BLaER1 treated with 17β-estradiol and CSF1 and Interleukin-3, amounts not matched to agents 10 nM and 100 nM (cell line): ENCODE measurements at regions not wholly inside any gene's neighbourhood (a gene's known extent, or its start where the extent isn't known, plus 50 kb on each side); places are given as distances from the start of the nearest gene placed in this dataset.

Experiments used
- H3K27ac ChIP-seq, 11 experiments: shearing (Covaris generic); formaldehyde crosslinking; 2 replicates each; pipeline ENCODE4 v1.8.1; 2022
- H3K27me3 ChIP-seq, 11 experiments: shearing (Covaris generic); formaldehyde crosslinking; 2 replicates each; pipeline ENCODE4 v1.8.1; 2022
- H3K36me3 ChIP-seq, 11 experiments: shearing (Covaris generic); formaldehyde crosslinking; 2 replicates each; pipeline ENCODE4 v1.8.1; 2022
- H3K4me1 ChIP-seq, 10 experiments: shearing (Covaris generic); formaldehyde crosslinking; 2 replicates each; pipeline ENCODE4 v1.8.1; 2022
- H3K4me2 ChIP-seq, 11 experiments: shearing (Covaris generic); formaldehyde crosslinking; 2 replicates each; pipeline ENCODE4 v1.8.1; 2022
- H3K4me3 ChIP-seq, 10 experiments: shearing (Covaris generic); formaldehyde crosslinking; 2 replicates each; pipeline ENCODE4 v1.8.1; 2022
- H3K9ac ChIP-seq, 11 experiments: shearing (Covaris generic); formaldehyde crosslinking; 2 replicates each; pipeline ENCODE4 v1.8.1; 2022
- H3K9me3 ChIP-seq, 11 experiments: shearing (Covaris generic); formaldehyde crosslinking; replicated peaks in 1 of 11; 2 replicates each; pipeline ENCODE4 v1.8.1; 2022
- H4K20me1 ChIP-seq, 11 experiments: shearing (Covaris generic); formaldehyde crosslinking; 2 replicates each; pipeline ENCODE4 v1.8.1; 2022
- Cebpa-rat ChIP-seq, 11 experiments: shearing (Covaris generic); IDR thresholded peaks; 2 replicates each; pipeline ENCODE4 v1.8.1; 2022

DNA sequence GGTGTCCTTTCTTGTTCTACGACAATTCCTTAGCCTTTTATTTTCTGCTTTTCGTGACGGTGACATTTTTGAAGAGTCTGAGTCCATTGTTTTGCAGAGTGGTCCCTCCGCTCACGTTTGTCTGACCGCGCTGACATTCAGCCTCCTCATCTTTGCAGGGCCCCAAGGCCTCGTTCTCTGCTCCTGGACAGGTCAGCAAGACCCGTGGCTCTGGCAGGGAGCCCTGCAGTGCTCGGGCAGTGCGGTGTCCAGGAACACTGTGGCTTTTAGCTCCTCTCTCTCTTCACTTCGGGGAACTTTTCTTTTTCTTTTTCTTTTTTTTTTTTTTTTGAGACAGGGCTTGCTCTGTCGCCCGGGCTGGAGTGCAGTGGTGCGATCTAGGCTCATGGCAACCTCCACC, 142.5 kb downstream of the DNAJB6 start:
- peaks cover 0 to 26% (median 0%) of the 10 kb centered on the region in 11 experiments; a peak in 11 of 22 replicates for H3K27me3 ChIP-seq
- TF ChIP-seq Cebpa-rat (IDR thresholded peaks at IDR 0.05): no peak
- no peak overlapping the region for H3K9ac ChIP-seq
- no peaks in the 10 kb centered on the region for H3K36me3 ChIP-seq
- H3K27ac ChIP-seq: no peak overlapping the region
- H3K4me3 ChIP-seq: no peak overlapping the region
- peaks cover 24 to 34% (median 30%) of the 10 kb centered on the region in 10 experiments for H3K4me1 ChIP-seq
- peak overlapping the region in 9 of 11 experiments; percentile 69 to 93 (median 81); a peak in 13 of 22 replicates for H3K4me2 ChIP-seq
- peaks cover 0 to 7% (median 0%) of the 10 kb centered on the region in 11 experiments; a peak in 3 of 22 replicates for H4K20me1 ChIP-seq
- peaks cover 0 to 8% (median 2%) of the 10 kb centered on the region in 11 experiments; a peak in 10 of 22 replicates for H3K9me3 ChIP-seq

DNA sequence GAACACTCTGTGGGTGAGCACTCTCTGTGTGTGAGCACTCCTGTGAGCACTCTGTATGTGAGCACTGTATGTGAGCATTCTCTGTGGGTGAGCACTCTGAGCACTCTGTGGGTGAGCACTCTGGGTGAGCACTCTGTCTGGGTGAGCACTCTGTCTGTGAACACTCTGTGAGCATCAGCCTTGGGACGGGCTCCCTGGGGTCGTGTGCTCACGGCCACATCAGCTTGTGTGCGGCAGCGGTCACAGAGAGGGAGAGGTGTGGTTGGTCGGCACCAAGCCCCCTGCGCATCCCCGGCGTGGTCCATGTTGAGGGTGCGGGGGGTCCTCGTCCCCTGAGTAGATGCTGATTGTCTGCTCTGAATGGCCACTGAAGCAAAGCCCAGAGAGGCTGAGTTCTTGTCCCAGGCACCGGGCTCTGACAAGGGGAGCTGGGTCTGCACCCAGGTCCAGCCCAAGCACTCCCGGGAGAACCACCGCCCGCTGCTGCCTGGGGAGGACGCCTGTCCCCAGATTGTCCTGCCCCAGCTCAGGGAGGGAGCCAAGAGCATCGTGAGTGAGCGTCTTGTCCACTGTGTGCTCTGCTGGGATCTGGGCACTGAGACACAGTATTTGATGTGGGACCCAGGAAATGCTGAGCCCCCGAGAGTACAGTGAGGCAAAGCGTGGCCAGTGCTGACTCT, 143.7 kb downstream of the DNAJB6 start:
- Histone ChIP-seq H3K4me2 (no peak overlapping the region), H3K27ac (no peak overlapping the region), H3K27me3 (peaks cover 0 to 38% (median 9%) of the 10 kb centered on the region in 11 experiments; a peak in 11 of 22 replicates), H3K4me1 (peaks cover 25 to 46% (median 42%) of the 10 kb centered on the region in 10 experiments), H3K4me3 (no peak overlapping the region), H4K20me1 (peaks cover 0 to 7% (median 0%) of the 10 kb centered on the region in 11 experiments; a peak in 3 of 22 replicates), H3K9me3 (no peaks in the 10 kb centered on the region), H3K36me3 (no peaks in the 10 kb centered on the region), H3K9ac (no peak overlapping the region)
- TF ChIP-seq Cebpa-rat (IDR thresholded peaks at IDR 0.05): no peak

DNA sequence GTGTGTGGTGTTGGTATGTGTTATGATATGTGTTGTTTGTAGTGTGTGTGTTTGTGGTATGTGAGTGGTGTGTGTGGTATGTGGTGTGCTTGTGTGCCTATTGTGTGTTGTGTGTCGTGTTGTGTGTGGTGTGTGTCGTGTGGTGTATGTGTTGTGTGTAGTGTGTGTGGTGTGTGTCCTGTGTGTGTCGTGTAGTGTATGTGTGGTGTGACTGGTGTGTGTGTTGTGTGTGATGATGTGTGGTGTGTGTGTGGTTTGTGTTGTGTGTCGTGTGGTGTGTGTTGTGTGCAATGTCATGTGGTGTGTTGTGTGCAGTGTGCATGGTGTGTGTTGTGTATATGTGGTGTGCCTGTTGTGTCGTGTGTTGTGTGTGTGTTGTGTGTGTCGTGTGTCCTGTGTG, 144.6 kb downstream of the DNAJB6 start:
- H3K4me2 ChIP-seq: no peak overlapping the region
- H3K9ac ChIP-seq: no peak overlapping the region
- peaks cover 25 to 47% (median 44%) of the 10 kb centered on the region in 10 experiments for H3K4me1 ChIP-seq
- no peaks in the 10 kb centered on the region for H3K9me3 ChIP-seq
- H3K27ac ChIP-seq: no peak overlapping the region
- no peak for TF ChIP-seq Cebpa-rat (IDR thresholded peaks at IDR 0.05)
- H3K27me3 ChIP-seq: peaks cover 0 to 42% (median 11%) of the 10 kb centered on the region in 11 experiments; a peak in 11 of 22 replicates
- no peak overlapping the region for H3K4me3 ChIP-seq
- no peaks in the 10 kb centered on the region for H3K36me3 ChIP-seq
- H4K20me1 ChIP-seq: peaks cover 0 to 7% (median 0%) of the 10 kb centered on the region in 11 experiments; a peak in 3 of 22 replicates

DNA sequence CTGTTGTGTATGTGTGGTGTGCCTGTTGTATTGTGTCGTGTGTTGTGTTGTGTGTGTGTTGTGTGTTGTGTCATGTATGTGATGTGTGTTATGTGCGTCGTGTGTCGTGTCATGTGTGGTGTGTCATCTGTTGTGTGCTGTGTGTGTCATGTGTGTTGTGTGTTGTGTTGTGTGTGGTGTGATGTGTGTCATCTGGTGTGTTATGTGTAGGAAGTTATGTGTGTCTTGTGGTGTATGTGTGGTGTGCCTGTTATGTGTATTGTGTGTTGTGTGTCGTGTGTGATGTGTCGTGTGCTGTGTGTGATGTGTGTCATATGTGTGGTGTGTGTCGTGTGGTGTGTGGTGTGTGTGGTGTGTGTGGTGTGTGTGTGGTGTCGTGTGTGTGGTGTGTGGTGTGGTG, 145.2 kb downstream of the DNAJB6 start:
- H3K36me3 ChIP-seq: no peaks in the 10 kb centered on the region

DNA sequence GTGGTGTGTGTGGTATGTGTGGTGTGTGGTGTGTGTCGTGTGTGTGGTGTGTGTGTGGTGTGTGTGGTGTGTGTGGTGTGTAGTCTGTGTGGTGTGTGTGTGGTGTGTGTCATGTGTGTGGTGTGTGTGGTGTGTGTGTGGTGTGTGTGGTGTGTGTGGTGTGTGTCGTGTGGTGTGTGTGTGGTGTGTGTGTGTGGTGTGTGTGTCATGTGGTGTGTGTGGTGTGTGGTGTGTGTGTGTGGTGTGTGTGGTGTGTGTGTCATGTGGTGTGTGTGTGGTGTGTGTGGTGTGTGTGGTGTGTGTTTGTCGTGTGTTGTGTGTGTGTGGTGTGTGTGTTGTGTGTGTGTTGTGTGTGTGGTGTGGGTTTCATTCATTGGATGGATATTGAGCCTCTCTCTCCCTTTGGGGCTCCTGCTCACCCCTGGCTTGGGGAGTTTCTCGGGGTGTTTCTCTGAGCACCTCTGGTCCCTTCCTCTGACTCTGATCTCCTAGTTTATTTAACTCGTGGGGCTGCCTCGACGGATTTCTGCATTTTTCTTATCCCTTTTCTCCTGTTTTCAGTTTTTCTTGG, 145.8 kb downstream of the DNAJB6 start:
- H3K27me3 ChIP-seq: peaks cover 0 to 38% (median 11%) of the 10 kb centered on the region in 11 experiments; a peak in 11 of 22 replicates
- TF ChIP-seq Cebpa-rat (IDR thresholded peaks at IDR 0.05): no peak
- no peak overlapping the region for H3K4me2 ChIP-seq
- no peak overlapping the region for H3K9ac ChIP-seq
- H4K20me1 ChIP-seq: peaks cover 0 to 7% (median 0%) of the 10 kb centered on the region in 11 experiments; a peak in 3 of 22 replicates
- H3K4me1 ChIP-seq: peaks cover 24 to 42% (median 39%) of the 10 kb centered on the region in 10 experiments
- no peaks in the 10 kb centered on the region for H3K36me3 ChIP-seq
- H3K9me3 ChIP-seq: no peaks in the 10 kb centered on the region
- H3K27ac ChIP-seq: no peak overlapping the region
- H3K4me3 ChIP-seq: no peak overlapping the region

More for the DNA sequence above, 145.2 kb downstream of the DNAJB6 start:
- peaks cover 0 to 7% (median 0%) of the 10 kb centered on the region in 11 experiments; a peak in 3 of 22 replicates for H4K20me1 ChIP-seq
- TF ChIP-seq Cebpa-rat (IDR thresholded peaks at IDR 0.05): no peak
- no peak overlapping the region for H3K4me2 ChIP-seq
- H3K9me3 ChIP-seq: no peaks in the 10 kb centered on the region
- H3K4me3 ChIP-seq: no peak overlapping the region
- H3K9ac ChIP-seq: no peak overlapping the region
- peaks cover 0 to 41% (median 11%) of the 10 kb centered on the region in 11 experiments; a peak in 11 of 22 replicates for H3K27me3 ChIP-seq
- no peak overlapping the region for H3K27ac ChIP-seq
- peaks cover 25 to 47% (median 44%) of the 10 kb centered on the region in 10 experiments for H3K4me1 ChIP-seq

DNA sequence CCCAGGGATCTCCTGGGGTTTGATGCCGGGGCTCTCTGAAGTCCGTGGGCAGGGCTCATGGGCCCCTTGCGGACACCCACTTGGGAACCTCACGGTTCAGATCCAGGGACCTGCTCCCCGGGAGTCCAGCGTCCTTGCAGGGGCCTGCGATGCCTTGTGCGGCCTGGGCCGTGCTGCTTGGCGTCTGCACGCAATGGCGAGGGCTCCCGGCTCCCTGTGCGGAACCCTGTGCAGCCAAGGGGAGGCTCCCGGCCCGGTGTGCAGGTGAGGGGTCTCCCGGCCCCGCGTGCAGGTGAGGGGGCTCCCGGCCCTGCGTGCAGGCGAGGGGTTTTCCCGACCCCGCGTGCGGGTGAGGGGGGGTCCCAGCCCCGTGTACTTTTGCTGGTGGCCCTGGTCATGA, 146.7 kb downstream of the DNAJB6 start:
- H3K4me2 ChIP-seq: peak overlapping the region in 7 of 11 experiments; percentile 17 to 65 (median 60); a peak in 9 of 22 replicates
- peaks cover 0 to 7% (median 0%) of the 10 kb centered on the region in 11 experiments; a peak in 3 of 22 replicates for H4K20me1 ChIP-seq
- H3K4me1 ChIP-seq: peaks cover 17 to 37% (median 31%) of the 10 kb centered on the region in 10 experiments
- no peak overlapping the region for H3K9ac ChIP-seq
- H3K27me3 ChIP-seq: peaks cover 0 to 35% (median 11%) of the 10 kb centered on the region in 11 experiments; a peak in 11 of 22 replicates
- H3K27ac ChIP-seq: no peak overlapping the region
- no peak overlapping the region for H3K4me3 ChIP-seq
- H3K9me3 ChIP-seq: no peaks in the 10 kb centered on the region
- H3K36me3 ChIP-seq: no peaks in the 10 kb centered on the region
- TF ChIP-seq Cebpa-rat (IDR thresholded peaks at IDR 0.05): no peak

DNA sequence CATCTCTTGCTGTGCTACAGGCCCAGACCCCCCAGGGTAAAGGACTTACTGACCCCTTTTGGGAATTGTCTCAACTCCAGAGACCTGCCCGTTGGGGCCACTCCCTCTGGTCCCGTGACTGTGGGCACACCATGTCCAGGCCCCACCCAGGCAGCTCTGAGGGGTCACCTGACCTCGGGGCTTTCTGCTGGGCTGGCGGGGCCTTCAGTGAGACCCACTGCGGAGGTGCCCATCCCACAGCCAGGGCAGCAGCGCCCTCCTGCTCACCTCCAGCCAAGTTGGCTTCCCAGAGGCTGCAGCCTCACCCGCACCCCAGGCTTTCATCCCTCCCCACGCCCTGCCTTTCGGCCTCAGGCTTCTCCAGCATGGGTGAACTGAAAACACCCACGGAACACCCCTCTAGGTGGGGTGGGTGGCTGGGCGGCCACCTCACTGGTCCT, 147.2 kb downstream of the DNAJB6 start:
- H3K9me3 ChIP-seq: no peaks in the 10 kb centered on the region
- H3K4me2 ChIP-seq: peak overlapping the region in 10 of 11 experiments; percentile 17 to 68 (median 59); a peak in 19 of 22 replicates
- no peak overlapping the region for H3K9ac ChIP-seq
- H3K4me1 ChIP-seq: peaks cover 13 to 37% (median 30%) of the 10 kb centered on the region in 10 experiments
- no peak for TF ChIP-seq Cebpa-rat (IDR thresholded peaks at IDR 0.05)
- H3K27ac ChIP-seq: no peak overlapping the region
- H4K20me1 ChIP-seq: peaks cover 0 to 7% (median 0%) of the 10 kb centered on the region in 11 experiments; a peak in 3 of 22 replicates
- peaks cover 0 to 35% (median 11%) of the 10 kb centered on the region in 11 experiments; a peak in 11 of 22 replicates for H3K27me3 ChIP-seq
- no peak overlapping the region for H3K4me3 ChIP-seq
- H3K36me3 ChIP-seq: no peaks in the 10 kb centered on the region

DNA sequence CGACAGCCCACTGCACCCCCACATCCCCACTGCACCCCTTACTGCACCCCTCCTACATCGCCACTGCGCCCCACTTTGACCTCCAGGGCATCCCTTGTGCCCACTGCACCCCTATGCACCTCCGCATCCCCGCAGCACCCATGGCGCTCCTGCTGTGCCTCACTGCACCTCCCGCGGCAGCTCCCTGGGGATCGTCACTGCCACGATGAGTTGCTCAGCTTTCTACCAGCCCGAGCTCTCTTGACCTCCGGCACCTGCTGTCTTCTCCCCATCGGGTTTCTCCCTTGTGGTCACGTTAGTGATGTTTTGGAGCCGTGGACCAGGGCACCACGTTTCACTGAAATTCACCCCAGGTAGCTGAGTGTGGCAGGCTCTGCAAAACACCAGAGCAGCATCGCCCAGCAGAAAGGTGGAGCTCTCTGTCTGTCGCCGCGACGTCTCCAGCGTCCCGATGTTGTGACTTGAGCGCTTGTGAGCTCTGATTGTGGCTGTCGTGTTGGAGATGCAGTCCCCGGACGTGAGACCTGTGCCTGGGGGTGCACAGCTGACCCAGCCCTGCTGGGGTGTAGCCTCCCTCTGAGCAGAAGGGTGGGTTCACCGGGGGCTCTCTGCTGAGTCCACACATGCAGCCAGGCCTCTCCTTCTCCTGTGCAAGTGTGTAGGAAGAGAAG, 147.7 kb downstream of the DNAJB6 start:
- Histone ChIP-seq H3K4me3 (no peak overlapping the region), H3K4me2 (peak overlapping the region in 10 of 11 experiments; percentile 17 to 68 (median 59); a peak in 18 of 22 replicates), H3K9ac (no peak overlapping the region), H3K9me3 (no peaks in the 10 kb centered on the region), H3K36me3 (no peaks in the 10 kb centered on the region), H3K4me1 (peaks cover 10 to 38% (median 30%) of the 10 kb centered on the region in 10 experiments), H3K27ac (no peak overlapping the region; a peak in 1 of 22 replicates), H4K20me1 (peaks cover 0 to 7% (median 0%) of the 10 kb centered on the region in 11 experiments; a peak in 3 of 22 replicates), H3K27me3 (peaks cover 0 to 35% (median 11%) of the 10 kb centered on the region in 11 experiments; a peak in 11 of 22 replicates)
- TF ChIP-seq Cebpa-rat (IDR thresholded peaks at IDR 0.05): no peak
